ENCODE measurements at regions not wholly inside any gene's neighbourhood (a gene's known extent, or its start where the extent isn't known, plus 50 kb on each side); places are given as distances from the start of the nearest gene placed in this dataset.

- H3K27ac Mint-ChIP-seq = peak overlapping the region; percentile 19; the same call in 1 of the 2 replicates
- TF ChIP-seq, protein P1, sequence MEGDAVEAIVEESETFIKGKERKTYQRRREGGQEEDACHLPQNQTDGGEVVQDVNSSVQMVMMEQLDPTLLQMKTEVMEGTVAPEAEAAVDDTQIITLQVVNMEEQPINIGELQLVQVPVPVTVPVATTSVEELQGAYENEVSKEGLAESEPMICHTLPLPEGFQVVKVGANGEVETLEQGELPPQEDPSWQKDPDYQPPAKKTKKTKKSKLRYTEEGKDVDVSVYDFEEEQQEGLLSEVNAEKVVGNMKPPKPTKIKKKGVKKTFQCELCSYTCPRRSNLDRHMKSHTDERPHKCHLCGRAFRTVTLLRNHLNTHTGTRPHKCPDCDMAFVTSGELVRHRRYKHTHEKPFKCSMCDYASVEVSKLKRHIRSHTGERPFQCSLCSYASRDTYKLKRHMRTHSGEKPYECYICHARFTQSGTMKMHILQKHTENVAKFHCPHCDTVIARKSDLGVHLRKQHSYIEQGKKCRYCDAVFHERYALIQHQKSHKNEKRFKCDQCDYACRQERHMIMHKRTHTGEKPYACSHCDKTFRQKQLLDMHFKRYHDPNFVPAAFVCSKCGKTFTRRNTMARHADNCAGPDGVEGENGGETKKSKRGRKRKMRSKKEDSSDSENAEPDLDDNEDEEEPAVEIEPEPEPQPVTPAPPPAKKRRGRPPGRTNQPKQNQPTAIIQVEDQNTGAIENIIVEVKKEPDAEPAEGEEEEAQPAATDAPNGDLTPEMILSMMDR (IDR thresholded peaks at IDR 0.05) = no peak
- H3K9me3 Mint-ChIP-seq = no peaks in the 10 kb centered on the region
- peaks cover 17% of the 10 kb centered on the region for H3K4me1 Mint-ChIP-seq (ENCODE audit: low read depth)
- H3K36me3 Mint-ChIP-seq (ENCODE audit: low read depth) = no peaks in the 10 kb centered on the region
- no peaks in the 10 kb centered on the region; the same call in 1 of the 2 replicates for H3K27me3 Mint-ChIP-seq (ENCODE audit: insufficient read depth)
- peak; percentile 41 for DNase-seq
- H3K4me3 Mint-ChIP-seq = peak overlapping the region; percentile 83
These were observed 367.7 kb upstream of the PRR16 start for GRCh38 chr5:120096413-120096812.

DNA sequence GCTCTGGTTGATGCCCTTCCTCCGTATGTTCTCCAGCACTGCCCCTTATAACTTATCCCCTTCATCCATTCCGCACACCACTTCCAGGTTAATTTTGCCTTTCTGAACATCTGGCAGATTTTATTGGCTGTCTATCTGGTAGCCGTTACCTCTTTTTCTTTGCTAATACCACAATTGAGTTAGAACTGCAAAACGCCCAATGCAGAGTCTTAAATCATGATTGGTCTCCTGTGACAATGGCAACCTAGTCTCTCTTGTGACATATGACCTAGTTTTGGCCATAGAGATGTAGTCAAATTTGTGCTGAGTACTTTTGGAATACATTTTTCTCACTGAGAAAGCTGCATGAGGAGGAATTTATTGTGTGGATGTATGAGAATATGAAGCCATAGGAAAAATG is 365.7 kb upstream of the PRR16 start:
- TF ChIP-seq, protein P1 (IDR thresholded peaks at IDR 0.05) = no peak
- Mint-ChIP-seq H3K4me1 (ENCODE audit: low read depth) (peaks cover 17% of the 10 kb centered on the region), H3K4me3 (no peak overlapping the region), H3K27me3 (ENCODE audit: insufficient read depth) (no peaks in the 10 kb centered on the region), H3K27ac (no peak overlapping the region), H3K36me3 (ENCODE audit: low read depth) (no peaks in the 10 kb centered on the region), H3K9me3 (no peaks in the 10 kb centered on the region)
- no peak for DNase-seq

DNA sequence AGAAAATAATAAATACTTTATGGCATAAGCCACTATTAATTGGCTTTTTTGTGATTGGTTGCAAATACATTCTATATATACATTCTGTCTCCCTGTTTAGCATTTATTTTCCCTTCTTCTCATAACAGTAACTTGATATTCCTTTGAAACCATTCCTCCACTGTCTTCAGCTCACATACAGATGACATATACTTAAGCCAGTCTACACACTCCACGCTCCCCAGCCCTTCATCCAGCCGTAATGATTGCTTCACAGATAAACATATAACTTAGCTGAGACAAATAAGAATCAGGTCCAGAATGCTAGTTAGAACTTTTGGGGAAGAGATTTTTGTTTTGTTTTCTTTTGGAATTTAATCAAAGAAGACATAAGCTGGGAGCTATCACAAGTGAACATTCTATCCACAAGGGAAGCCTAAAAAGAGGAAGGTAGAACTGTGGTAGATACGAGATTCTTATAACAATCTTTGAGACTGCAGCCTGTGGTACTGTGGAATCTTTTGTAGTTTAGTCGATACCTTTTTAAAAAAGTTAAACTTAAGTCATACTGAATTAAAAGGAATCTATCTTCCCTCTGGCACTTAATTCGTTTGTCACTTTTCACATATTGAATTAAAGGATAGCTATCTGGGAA is 365.1 kb upstream of the PRR16 start:
- Mint-ChIP-seq H3K4me3 (no peak overlapping the region), H3K9me3 (no peaks in the 10 kb centered on the region), H3K36me3 (ENCODE audit: low read depth) (no peaks in the 10 kb centered on the region), H3K4me1 (ENCODE audit: low read depth) (peaks cover 17% of the 10 kb centered on the region), H3K27me3 (ENCODE audit: insufficient read depth) (no peaks in the 10 kb centered on the region), H3K27ac (no peak overlapping the region)
- DNase-seq = no peak
- TF ChIP-seq, protein P1 (IDR thresholded peaks at IDR 0.05) = no peak

GRCh38 chr5:120101771-120102170 is 362.3 kb upstream of the PRR16 start:
- Mint-ChIP-seq H3K9me3 (no peaks in the 10 kb centered on the region), H3K27ac (no peak overlapping the region), H3K4me3 (no peak overlapping the region), H3K27me3 (ENCODE audit: insufficient read depth) (no peaks in the 10 kb centered on the region), H3K36me3 (ENCODE audit: low read depth) (no peaks in the 10 kb centered on the region), H3K4me1 (ENCODE audit: low read depth) (peaks cover 5% of the 10 kb centered on the region)
- no peak for DNase-seq
- TF ChIP-seq, protein P1 (IDR thresholded peaks at IDR 0.05) = no peak

GRCh38 chr5:120103495-120103894 is 360.6 kb upstream of the PRR16 start:
- Mint-ChIP-seq H3K4me1 (ENCODE audit: low read depth) (peaks cover 9% of the 10 kb centered on the region), H3K36me3 (ENCODE audit: low read depth) (no peaks in the 10 kb centered on the region), H3K27ac (no peak overlapping the region), H3K9me3 (no peaks in the 10 kb centered on the region), H3K4me3 (no peak overlapping the region; the same call in 1 of the 2 replicates), H3K27me3 (ENCODE audit: insufficient read depth) (no peaks in the 10 kb centered on the region)
- DNase-seq = no peak
- TF ChIP-seq, protein P1 (IDR thresholded peaks at IDR 0.05) = no peak
